HEK293 (cell line): ENCODE measurements at regions not wholly inside any gene's neighbourhood (a gene's known extent, or its start where the extent isn't known, plus 50 kb on each side); places are given as distances from the start of the nearest gene placed in this dataset.

Source experiments
- CTCF ChIA-PET: fragments of 350-600 bp; formaldehyde crosslinking; extraction: SDS; loops from one replicate; lab custom pipeline; 2021; ENCODE audit warnings: antibody characterized with exemption; lab: Yijun Ruan, JAX
- POLR2A ChIA-PET: fragments of 300-600 bp; formaldehyde crosslinking; extraction: SDS; loops from one replicate; lab custom pipeline; 2020; ENCODE audit warnings: antibody characterized with exemption, inconsistent platforms; lab: Yijun Ruan, JAX
- H3K27ac ChIP-seq: fragments of 200-500 bp; sonication (Bioruptor generic); 2 replicates; pipeline ENCODE4 v1.5.1; 2014; ENCODE audit warnings: low read depth, low read length, control low read depth, inconsistent platforms; ENCODE audit errors: extremely low read depth
- H3K36me3 ChIP-seq, 2 experiments: fragments of 200-500 bp in 1 of 2; sonication (Bioruptor generic) in 1 of 2; 1 replicate in 1 of 2; 2 replicates in 1 of 2; pipeline ENCODE4 v1.5.1; 2014 to 2017; ENCODE audit warnings: inconsistent platforms in 2 of 2, low read length in 2 of 2; ENCODE audit not compliant: control insufficient read depth in 2 of 2, insufficient read depth in 1 of 2
- H3K4me1 ChIP-seq: fragments of 200-500 bp; sonication (Bioruptor generic); 2 replicates; pipeline ENCODE4 v1.5.1; 2014; ENCODE audit warnings: mild to moderate bottlenecking, low read length, inconsistent platforms; ENCODE audit not compliant: control insufficient read depth, insufficient read depth
- H3K4me3 ChIP-seq: 2 replicates; pipeline ENCODE4 v1.5.1; 2011; ENCODE audit warnings: low read depth, mild to moderate bottlenecking, control low read depth, low read length, moderate library complexity
- H3K9me3 ChIP-seq: fragments of 200-500 bp; sonication (Bioruptor generic); 2 replicates; pipeline ENCODE4 v1.5.1; 2014; ENCODE audit warnings: low read depth, low read length, inconsistent platforms; ENCODE audit not compliant: control insufficient read depth, insufficient read depth
- KLF1 ChIP-seq: fragments of 450-650 bp; formaldehyde crosslinking; IDR thresholded peaks from 2 replicates; pipeline ENCODE4 v1.5.1; 2016; ENCODE audit warnings: missing biosample characterization, missing genetic modification characterization
- MZF1 ChIP-seq: fragments of 450-650 bp; formaldehyde crosslinking; IDR thresholded peaks from 2 replicates; pipeline ENCODE4 v1.5.1; 2017; ENCODE audit warnings: missing biosample characterization, missing genetic modification characterization, borderline replicate concordance
- PBX3 ChIP-seq: sonication (generic); formaldehyde crosslinking; IDR thresholded peaks from 2 replicates; pipeline ENCODE4 v1.8.1; 2022; ENCODE audit warnings: mild to moderate bottlenecking, moderate library complexity, missing genetic modification reagents
- PRDM6 ChIP-seq: fragments of 450-650 bp; formaldehyde crosslinking; IDR thresholded peaks from 2 replicates; pipeline ENCODE4 v1.5.1; 2017; ENCODE audit warnings: missing biosample characterization, missing genetic modification characterization
- SCRT2 ChIP-seq: fragments of 450-650 bp; formaldehyde crosslinking; IDR thresholded peaks from 2 replicates; pipeline ENCODE4 v1.5.1; 2016; ENCODE audit warnings: missing biosample characterization, missing genetic modification characterization
- SP2 ChIP-seq: fragments of 450-650 bp; formaldehyde crosslinking; IDR thresholded peaks from 2 replicates; pipeline ENCODE4 v1.5.1; 2016; ENCODE audit warnings: missing biosample characterization, missing genetic modification characterization
- SP7 ChIP-seq: fragments of 450-650 bp; formaldehyde crosslinking; IDR thresholded peaks from 2 replicates; pipeline ENCODE4 v1.5.1; 2016; ENCODE audit warnings: missing biosample characterization, missing genetic modification characterization
- TCF7L2 ChIP-seq: IDR thresholded peaks from 2 replicates; pipeline ENCODE4 v1.6.1; 2011; ENCODE audit warnings: low read depth, mild to moderate bottlenecking, inconsistent platforms, low read length, moderate library complexity, borderline replicate concordance
- WT1 ChIP-seq: fragments of 450-650 bp; formaldehyde crosslinking; IDR thresholded peaks from 2 replicates; pipeline ENCODE4 v1.5.1; 2016; ENCODE audit warnings: missing biosample characterization, missing genetic modification characterization
- ZBTB1 ChIP-seq: fragments of 450-650 bp; formaldehyde crosslinking; IDR thresholded peaks from 2 replicates; pipeline ENCODE4 v1.5.1; 2016; ENCODE audit warnings: missing biosample characterization, missing genetic modification characterization
- ZBTB48 ChIP-seq: fragments of 450-650 bp; formaldehyde crosslinking; IDR thresholded peaks from 2 replicates; pipeline ENCODE4 v1.5.1; 2016; ENCODE audit warnings: missing biosample characterization, missing genetic modification characterization
- ZBTB49 ChIP-seq: fragments of 450-650 bp; formaldehyde crosslinking; IDR thresholded peaks from 2 replicates; pipeline ENCODE4 v1.5.1; 2016; ENCODE audit warnings: missing biosample characterization, missing genetic modification characterization, low read depth
- ZNF169 ChIP-seq: fragments of 450-650 bp; formaldehyde crosslinking; IDR thresholded peaks from 2 replicates; pipeline ENCODE4 v1.5.1; 2016; ENCODE audit warnings: missing biosample characterization, missing genetic modification characterization
- ZNF184 ChIP-seq: fragments of 450-650 bp; IDR thresholded peaks from 2 replicates; pipeline ENCODE4 v1.5.1; 2018; ENCODE audit warnings: missing biosample characterization, mild to moderate bottlenecking, missing genetic modification characterization
- ZNF211 ChIP-seq: fragments of 450-650 bp; formaldehyde crosslinking; IDR thresholded peaks from 2 replicates; pipeline ENCODE4 v1.5.1; 2016; ENCODE audit warnings: low read depth, missing biosample characterization, missing genetic modification characterization
- ZNF248 ChIP-seq: fragments of 450-650 bp; formaldehyde crosslinking; IDR thresholded peaks from 2 replicates; pipeline ENCODE4 v1.5.1; 2017; ENCODE audit warnings: missing biosample characterization, missing genetic modification characterization
- ZNF335 ChIP-seq: fragments of 450-650 bp; formaldehyde crosslinking; conservative IDR thresholded peaks from 2 replicates; pipeline ENCODE4 v1.5.1; 2016; ENCODE audit warnings: missing biosample characterization, missing genetic modification characterization
- ZNF350 ChIP-seq: fragments of 450-650 bp; formaldehyde crosslinking; IDR thresholded peaks from 2 replicates; pipeline ENCODE4 v1.5.0; 2017; ENCODE audit warnings: missing biosample characterization, mild to moderate bottlenecking, missing genetic modification characterization
- ZNF366 ChIP-seq: fragments of 450-650 bp; formaldehyde crosslinking; conservative IDR thresholded peaks from 2 replicates; pipeline ENCODE4 v1.5.1; 2016; ENCODE audit warnings: missing biosample characterization, missing genetic modification characterization
- ZNF394 ChIP-seq: fragments of 450-650 bp; formaldehyde crosslinking; IDR thresholded peaks from 2 replicates; pipeline ENCODE4 v1.5.1; 2016; ENCODE audit warnings: missing biosample characterization, missing genetic modification characterization, mild to moderate bottlenecking, moderate library complexity, borderline replicate concordance
- ZNF473 ChIP-seq: fragments of 450-650 bp; formaldehyde crosslinking; IDR thresholded peaks from 2 replicates; pipeline ENCODE4 v1.5.1; 2017; ENCODE audit warnings: missing biosample characterization, missing genetic modification characterization
- ZNF48 ChIP-seq: fragments of 450-650 bp; formaldehyde crosslinking; IDR thresholded peaks from 2 replicates; pipeline ENCODE4 v1.5.1; 2016; ENCODE audit warnings: missing biosample characterization, missing genetic modification characterization
- ZNF513 ChIP-seq: fragments of 450-650 bp; IDR thresholded peaks from 2 replicates; pipeline ENCODE4 v1.5.1; 2018; ENCODE audit warnings: missing biosample characterization, missing genetic modification characterization
- ZNF670 ChIP-seq: fragments of 450-650 bp; formaldehyde crosslinking; IDR thresholded peaks from 2 replicates; pipeline ENCODE4 v1.5.1; 2016; ENCODE audit warnings: missing biosample characterization, missing genetic modification characterization, low read depth
- ZNF692 ChIP-seq: fragments of 450-650 bp; formaldehyde crosslinking; IDR thresholded peaks from 2 replicates; pipeline ENCODE4 v1.5.1; 2016; ENCODE audit warnings: missing biosample characterization, missing genetic modification characterization
- ZNF701 ChIP-seq: fragments of 450-650 bp; formaldehyde crosslinking; IDR thresholded peaks from 2 replicates; pipeline ENCODE4 v1.5.1; 2016; ENCODE audit warnings: missing biosample characterization, missing genetic modification characterization
- ZNF785 ChIP-seq: fragments of 450-650 bp; formaldehyde crosslinking; IDR thresholded peaks from 2 replicates; pipeline ENCODE4 v1.5.1; 2016; ENCODE audit warnings: missing biosample characterization, missing genetic modification characterization
- ZNF837 ChIP-seq: fragments of 450-650 bp; formaldehyde crosslinking; IDR thresholded peaks from 2 replicates; pipeline ENCODE4 v1.5.1; 2016; ENCODE audit warnings: missing biosample characterization, missing genetic modification characterization
- TF ChIP-seq, protein P1 (sequence below): fragments of 450-650 bp; formaldehyde crosslinking; IDR thresholded peaks from 2 replicates; pipeline ENCODE4 v1.5.1; 2017; ENCODE audit warnings: missing biosample characterization, missing genetic modification characterization

DNA sequence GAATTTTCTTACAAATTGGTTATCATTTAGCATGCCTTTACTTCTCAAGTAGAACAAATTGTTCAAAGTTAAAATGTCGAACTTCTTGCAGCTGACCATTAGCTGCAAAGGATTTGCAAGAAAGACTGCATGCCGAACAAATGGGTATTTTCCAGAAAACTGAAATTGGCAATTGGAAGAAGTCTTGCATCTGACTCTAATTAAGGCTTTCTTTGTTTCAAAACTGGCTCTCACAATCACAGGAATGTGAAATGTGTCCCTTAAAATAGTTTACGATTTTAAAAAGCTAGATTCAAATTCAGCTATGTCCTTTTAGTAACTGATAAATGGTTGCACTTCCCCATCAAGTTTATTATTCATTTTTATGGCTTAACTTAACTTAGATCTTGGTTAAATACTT lies 207.9 kb downstream of the ARL4A start:
- Histone ChIP-seq H3K9me3 (no peaks in the 10 kb centered on the region), H3K27ac (no peak overlapping the region), H3K4me3 (no peak overlapping the region), H3K36me3 (no peaks in the 10 kb centered on the region), H3K4me1 (no peaks in the 10 kb centered on the region)
- no peak for TF ChIP-seq MZF1 (tag by site-specific recombination)
- TF ChIP-seq ZNF211 (tag by site-specific recombination): no peak
- no peak for TF ChIP-seq ZNF670 (tag by site-specific recombination)
- TF ChIP-seq ZNF513 (tag by site-specific recombination): no peak
- TF ChIP-seq, protein P1, sequence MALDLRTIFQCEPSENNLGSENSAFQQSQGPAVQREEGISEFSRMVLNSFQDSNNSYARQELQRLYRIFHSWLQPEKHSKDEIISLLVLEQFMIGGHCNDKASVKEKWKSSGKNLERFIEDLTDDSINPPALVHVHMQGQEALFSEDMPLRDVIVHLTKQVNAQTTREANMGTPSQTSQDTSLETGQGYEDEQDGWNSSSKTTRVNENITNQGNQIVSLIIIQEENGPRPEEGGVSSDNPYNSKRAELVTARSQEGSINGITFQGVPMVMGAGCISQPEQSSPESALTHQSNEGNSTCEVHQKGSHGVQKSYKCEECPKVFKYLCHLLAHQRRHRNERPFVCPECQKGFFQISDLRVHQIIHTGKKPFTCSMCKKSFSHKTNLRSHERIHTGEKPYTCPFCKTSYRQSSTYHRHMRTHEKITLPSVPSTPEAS (tag by site-specific recombination): no peak
- TF ChIP-seq ZNF785 (tag by site-specific recombination): no peak
- TF ChIP-seq SP2 (tag by site-specific recombination): no peak
- TF ChIP-seq ZNF692 (tag by site-specific recombination): no peak
- TF ChIP-seq WT1 (tag by site-specific recombination): no peak
- no peak for TF ChIP-seq PBX3 (CRISPR knock-in tag)
- no peak for TF ChIP-seq ZNF473 (tag by site-specific recombination)
- TF ChIP-seq ZNF169 (tag by site-specific recombination): no peak
- TF ChIP-seq ZBTB48 (tag by site-specific recombination): no peak
- TF ChIP-seq ZNF335 (tag by site-specific recombination): no peak
- TF ChIP-seq ZNF394: no peak
- ChIA-PET POLR2A (no interaction called here), CTCF (no interaction called here)

DNA sequence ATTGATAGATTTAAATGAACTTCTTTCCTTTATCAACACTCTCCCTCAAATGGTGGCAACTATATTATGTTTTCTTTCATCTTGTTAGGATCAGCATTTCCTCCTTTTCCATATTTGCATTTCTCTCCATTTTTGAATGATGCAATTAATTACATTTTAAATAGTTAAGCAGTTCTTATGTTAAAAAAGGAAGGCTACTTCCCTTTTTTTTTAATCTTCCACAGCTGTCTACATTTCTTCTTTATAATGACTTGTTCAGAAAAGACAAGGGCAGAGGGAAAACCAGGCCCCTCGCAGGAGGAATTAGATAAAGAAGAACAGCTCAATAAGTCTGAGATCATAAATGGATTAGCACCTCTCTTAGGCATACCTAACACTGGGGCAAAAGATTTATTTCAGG lies 208.9 kb downstream of the ARL4A start:
- Histone ChIP-seq H3K27ac (no peak overlapping the region), H3K4me3 (no peak overlapping the region), H3K9me3 (no peaks in the 10 kb centered on the region), H3K36me3 (no peaks in the 10 kb centered on the region), H3K4me1 (no peaks in the 10 kb centered on the region)
- POLR2A ChIA-PET: no interaction called here
- CTCF ChIA-PET: no interaction called here
- TF ChIP-seq TCF7L2: no peak
- no peak for TF ChIP-seq ZNF350 (tag by site-specific recombination)
- no peak for TF ChIP-seq ZNF837
- no peak for TF ChIP-seq KLF1 (tag by site-specific recombination)
- TF ChIP-seq ZNF184: no peak
- TF ChIP-seq SCRT2 (tag by site-specific recombination): no peak
- TF ChIP-seq ZNF248 (tag by site-specific recombination): no peak
- TF ChIP-seq ZNF48 (tag by site-specific recombination): no peak
- TF ChIP-seq ZNF366 (tag by site-specific recombination): no peak
- TF ChIP-seq ZNF701 (tag by site-specific recombination): no peak
- TF ChIP-seq SP7 (tag by site-specific recombination): no peak
- TF ChIP-seq ZBTB1 (tag by site-specific recombination): no peak
- TF ChIP-seq PRDM6 (tag by site-specific recombination): no peak
- TF ChIP-seq ZBTB49 (tag by site-specific recombination): no peak
